ENCODE measurements at regions not wholly inside any gene's neighbourhood (a gene's known extent, or its start where the extent isn't known, plus 50 kb on each side); places are given as distances from the start of the nearest gene placed in this dataset.

DNA sequence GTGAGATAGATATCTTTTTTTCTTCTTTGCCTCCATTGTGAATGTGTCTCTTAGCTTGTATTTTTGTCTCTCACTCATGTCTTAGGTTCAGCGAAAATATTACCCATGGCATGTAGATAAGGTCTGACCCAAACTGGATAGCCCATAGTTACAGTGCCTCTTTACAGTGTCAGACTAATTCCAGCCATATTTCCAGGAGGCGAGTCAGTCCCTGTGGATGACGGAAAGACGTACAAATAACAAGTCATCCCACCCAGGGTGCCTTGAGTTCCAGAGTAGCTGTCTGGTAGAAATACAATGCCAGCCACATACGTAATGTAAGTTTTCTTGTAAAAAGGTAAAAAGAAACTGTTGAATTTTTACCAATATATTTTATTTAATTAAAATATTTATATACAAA, 157.3 kb downstream of the ZNF281 start:
- H3K4me2 ChIP-seq (ENCODE audit: low read length) = no peak overlapping the region
- no peaks in the 10 kb centered on the region for H3K36me3 ChIP-seq (ENCODE audit: insufficient read depth, low read length)
- no peaks in the 10 kb centered on the region for H3K4me1 ChIP-seq (ENCODE audit: insufficient read depth, low read length)
- Mint-ChIP-seq H3K4me3 (ENCODE audit: unreplicated experiment) (no peak overlapping the region), H3K27ac (ENCODE audit: unreplicated experiment) (peak overlapping the region; percentile 55), H3K9me3 (ENCODE audit: unreplicated experiment) (no peaks in the 10 kb centered on the region), H3K36me3 (ENCODE audit: low read depth, unreplicated experiment) (no peaks in the 10 kb centered on the region), H3K4me1 (ENCODE audit: low read depth, unreplicated experiment) (peaks cover 7% of the 10 kb centered on the region), H3K27me3 (ENCODE audit: low read depth, unreplicated experiment) (no peaks in the 10 kb centered on the region)
- H2AFZ ChIP-seq (ENCODE audit: low read depth, low read length) = no peak overlapping the region
- no peak overlapping the region for H3K4me3 ChIP-seq (ENCODE audit: insufficient read depth, low read depth, low read length)
- H3K79me2 ChIP-seq (ENCODE audit: insufficient read depth, low read length) = no peaks in the 10 kb centered on the region
- peak; percentile 37 for DNase-seq (ENCODE audit: low read depth)
- no peak for FAIRE-seq
- H3K9me3 ChIP-seq (ENCODE audit: insufficient read depth, low read depth, low read length) = no peaks in the 10 kb centered on the region
- TF ChIP-seq EZH2 (IDR thresholded peaks at IDR 0.05; ENCODE audit: insufficient read depth, low read length) = no peak
- TF ChIP-seq, protein P1, sequence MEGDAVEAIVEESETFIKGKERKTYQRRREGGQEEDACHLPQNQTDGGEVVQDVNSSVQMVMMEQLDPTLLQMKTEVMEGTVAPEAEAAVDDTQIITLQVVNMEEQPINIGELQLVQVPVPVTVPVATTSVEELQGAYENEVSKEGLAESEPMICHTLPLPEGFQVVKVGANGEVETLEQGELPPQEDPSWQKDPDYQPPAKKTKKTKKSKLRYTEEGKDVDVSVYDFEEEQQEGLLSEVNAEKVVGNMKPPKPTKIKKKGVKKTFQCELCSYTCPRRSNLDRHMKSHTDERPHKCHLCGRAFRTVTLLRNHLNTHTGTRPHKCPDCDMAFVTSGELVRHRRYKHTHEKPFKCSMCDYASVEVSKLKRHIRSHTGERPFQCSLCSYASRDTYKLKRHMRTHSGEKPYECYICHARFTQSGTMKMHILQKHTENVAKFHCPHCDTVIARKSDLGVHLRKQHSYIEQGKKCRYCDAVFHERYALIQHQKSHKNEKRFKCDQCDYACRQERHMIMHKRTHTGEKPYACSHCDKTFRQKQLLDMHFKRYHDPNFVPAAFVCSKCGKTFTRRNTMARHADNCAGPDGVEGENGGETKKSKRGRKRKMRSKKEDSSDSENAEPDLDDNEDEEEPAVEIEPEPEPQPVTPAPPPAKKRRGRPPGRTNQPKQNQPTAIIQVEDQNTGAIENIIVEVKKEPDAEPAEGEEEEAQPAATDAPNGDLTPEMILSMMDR (IDR thresholded peaks at IDR 0.05; ENCODE audit: insufficient read depth, low read depth, low read length) = no peak
- H3K27me3 ChIP-seq (ENCODE audit: insufficient read depth, low read length) = no peaks in the 10 kb centered on the region
- H3K9ac ChIP-seq (ENCODE audit: low read length) = no peak overlapping the region
- no peaks in the 10 kb centered on the region for H4K20me1 ChIP-seq (ENCODE audit: insufficient read depth, low read length)
- H3K27ac ChIP-seq (ENCODE audit: low read depth, low read length) = no peak overlapping the region

DNA sequence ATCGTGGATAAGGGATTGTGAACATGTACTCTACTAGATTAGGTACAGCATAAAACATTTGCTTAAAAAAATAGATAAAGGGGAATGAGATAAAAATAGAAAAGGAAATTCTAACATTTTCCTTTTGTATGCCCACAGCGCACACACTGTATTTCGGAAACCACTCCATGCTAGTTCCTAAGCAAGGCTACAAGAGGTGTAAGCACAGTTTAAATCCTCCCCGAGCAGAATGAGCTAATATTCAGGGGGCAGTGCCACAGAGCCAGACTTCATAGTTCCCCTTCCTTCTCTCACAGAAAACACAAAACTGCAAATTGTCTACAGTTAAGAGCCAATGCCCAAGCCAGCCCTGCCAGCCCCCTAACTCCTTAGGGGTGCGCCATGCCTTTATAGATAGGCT, 159.4 kb downstream of the ZNF281 start:
- Histone ChIP-seq H3K4me1 (ENCODE audit: insufficient read depth, low read length) (no peaks in the 10 kb centered on the region), H3K4me2 (ENCODE audit: low read length) (no peak overlapping the region), H3K36me3 (ENCODE audit: insufficient read depth, low read length) (no peaks in the 10 kb centered on the region), H3K4me3 (ENCODE audit: insufficient read depth, low read depth, low read length) (no peak overlapping the region), H4K20me1 (ENCODE audit: insufficient read depth, low read length) (no peaks in the 10 kb centered on the region), H3K9ac (ENCODE audit: low read length) (no peak overlapping the region), H2AFZ (ENCODE audit: low read depth, low read length) (no peak overlapping the region), H3K79me2 (ENCODE audit: insufficient read depth, low read length) (no peaks in the 10 kb centered on the region), H3K27ac (ENCODE audit: low read depth, low read length) (no peak overlapping the region), H3K9me3 (ENCODE audit: insufficient read depth, low read depth, low read length) (no peaks in the 10 kb centered on the region), H3K27me3 (ENCODE audit: insufficient read depth, low read length) (no peaks in the 10 kb centered on the region)
- DNase-seq (ENCODE audit: low read depth) (no peak), FAIRE-seq (no peak)
- no peak for TF ChIP-seq EZH2 (IDR thresholded peaks at IDR 0.05; ENCODE audit: insufficient read depth, low read length)
- TF ChIP-seq, protein P1 (IDR thresholded peaks at IDR 0.05; ENCODE audit: insufficient read depth, low read depth, low read length) = no peak
- H3K27ac Mint-ChIP-seq (ENCODE audit: unreplicated experiment) = no peak overlapping the region
- no peaks in the 10 kb centered on the region for H3K36me3 Mint-ChIP-seq (ENCODE audit: low read depth, unreplicated experiment)
- no peaks in the 10 kb centered on the region for H3K27me3 Mint-ChIP-seq (ENCODE audit: low read depth, unreplicated experiment)
- no peak overlapping the region for H3K4me3 Mint-ChIP-seq (ENCODE audit: unreplicated experiment)
- H3K4me1 Mint-ChIP-seq (ENCODE audit: low read depth, unreplicated experiment) = peaks cover 7% of the 10 kb centered on the region
- H3K9me3 Mint-ChIP-seq (ENCODE audit: unreplicated experiment) = peaks cover 2% of the 10 kb centered on the region

DNA sequence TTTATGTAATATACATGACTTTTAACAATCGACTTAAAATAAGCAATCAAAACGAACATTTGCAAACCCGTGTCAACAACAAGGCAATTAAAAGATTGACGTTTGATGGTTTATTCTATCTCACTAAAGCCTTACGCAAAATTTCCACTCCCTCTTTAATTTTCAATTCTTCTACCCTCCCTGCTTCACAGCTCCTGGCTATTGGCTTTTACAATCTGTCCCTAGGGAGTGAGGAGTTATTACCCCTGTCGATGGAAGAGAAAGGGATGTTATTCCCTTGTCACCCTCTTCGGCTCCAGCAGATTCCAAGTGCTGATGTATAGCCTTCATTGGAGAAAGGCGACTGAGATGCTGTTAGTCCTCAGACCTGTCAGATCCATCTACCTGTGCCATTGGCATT, 161.3 kb downstream of the ZNF281 start:
- H3K27me3 Mint-ChIP-seq (ENCODE audit: low read depth, unreplicated experiment) = no peaks in the 10 kb centered on the region
- Histone ChIP-seq H3K79me2 (ENCODE audit: insufficient read depth, low read length) (no peaks in the 10 kb centered on the region), H3K27me3 (ENCODE audit: insufficient read depth, low read length) (no peaks in the 10 kb centered on the region), H2AFZ (ENCODE audit: low read depth, low read length) (no peak overlapping the region), H3K27ac (ENCODE audit: low read depth, low read length) (no peak overlapping the region), H3K4me2 (ENCODE audit: low read length) (no peak overlapping the region), H4K20me1 (ENCODE audit: insufficient read depth, low read length) (no peaks in the 10 kb centered on the region), H3K4me3 (ENCODE audit: insufficient read depth, low read depth, low read length) (no peak overlapping the region), H3K9me3 (ENCODE audit: insufficient read depth, low read depth, low read length) (no peaks in the 10 kb centered on the region), H3K9ac (ENCODE audit: low read length) (no peak overlapping the region), H3K4me1 (ENCODE audit: insufficient read depth, low read length) (no peaks in the 10 kb centered on the region), H3K36me3 (ENCODE audit: insufficient read depth, low read length) (no peaks in the 10 kb centered on the region)
- TF ChIP-seq, protein P1 (IDR thresholded peaks at IDR 0.05; ENCODE audit: insufficient read depth, low read depth, low read length) = no peak
- no peak for TF ChIP-seq EZH2 (IDR thresholded peaks at IDR 0.05; ENCODE audit: insufficient read depth, low read length)
- H3K4me3 Mint-ChIP-seq (ENCODE audit: unreplicated experiment) = no peak overlapping the region
- H3K9me3 Mint-ChIP-seq (ENCODE audit: unreplicated experiment) = peaks cover 2% of the 10 kb centered on the region
- H3K27ac Mint-ChIP-seq (ENCODE audit: unreplicated experiment) = no peak overlapping the region
- DNase-seq (ENCODE audit: low read depth) (no peak), FAIRE-seq (peak; percentile 20)
- peaks cover 7% of the 10 kb centered on the region for H3K4me1 Mint-ChIP-seq (ENCODE audit: low read depth, unreplicated experiment)
- H3K36me3 Mint-ChIP-seq (ENCODE audit: low read depth, unreplicated experiment) = no peaks in the 10 kb centered on the region

Data from astrocyte (in vitro differentiated cells and primary cell).